ENCODE measurements at regions not wholly inside any gene's neighbourhood (a gene's known extent, or its start where the extent isn't known, plus 50 kb on each side); places are given as distances from the start of the nearest gene placed in this dataset.
"Not testable (repeated sequence)": the region's sequence is repeated elsewhere in the genome, so short reads cannot be mapped to it uniquely, and the experiment has no call there.

GRCh38 chr12:76676261-76676660 is 87.7 kb upstream of the ZDHHC17 start:
- DNase-seq (ENCODE audit: low spot score in 2 of 2); H3K36me3 ChIP-seq (replicated peaks); H3K4me1 ChIP-seq; in situ Hi-C loops (cut with MboI; ENCODE audit: low sequenced_read_pairs); H3K4me3 ChIP-seq; H3K27me3 ChIP-seq (ENCODE audit: low read depth); H3K9me3 ChIP-seq: not testable (repeated sequence)

- Histone ChIP-seq H3K9me3 (no peaks in the 10 kb centered on the region), H3K27me3 (ENCODE audit: low read depth) (no peaks in the 10 kb centered on the region), H3K4me1 (no peaks in the 10 kb centered on the region), H3K36me3 (replicated peaks) (no peaks in the 10 kb centered on the region), H3K4me3 (no peak overlapping the region)
- in situ Hi-C loops (cut with MboI; ENCODE audit: low sequenced_read_pairs) = no loop called here
- no peak for DNase-seq (ENCODE audit: low spot score in 2 of 2)
Observed at GRCh38 chr12:76678992-76679391, 84.9 kb upstream of the ZDHHC17 start.

GRCh38 chr12:76679778-76680177 is 84.1 kb upstream of the ZDHHC17 start:
- in situ Hi-C loops (cut with MboI; ENCODE audit: low sequenced_read_pairs) = no loop called here
- no peaks in the 10 kb centered on the region for H3K4me1 ChIP-seq
- H3K27me3 ChIP-seq (ENCODE audit: low read depth) = no peaks in the 10 kb centered on the region
- no peaks in the 10 kb centered on the region for H3K36me3 ChIP-seq (replicated peaks)
- H3K4me3 ChIP-seq = no peak overlapping the region
- H3K9me3 ChIP-seq = no peaks in the 10 kb centered on the region
- DNase-seq (ENCODE audit: low spot score in 2 of 2) = no peak

GRCh38 chr12:76680940-76681339 is 83.0 kb upstream of the ZDHHC17 start:
- Histone ChIP-seq H3K27me3 (ENCODE audit: low read depth) (no peaks in the 10 kb centered on the region), H3K4me3 (no peak overlapping the region), H3K4me1 (no peaks in the 10 kb centered on the region), H3K36me3 (replicated peaks) (no peaks in the 10 kb centered on the region), H3K9me3 (no peaks in the 10 kb centered on the region)
- DNase-seq (ENCODE audit: low spot score in 2 of 2) = no peak
- in situ Hi-C loops (cut with MboI; ENCODE audit: low sequenced_read_pairs) = no loop called here

GRCh38 chr12:76685246-76685678 is 78.7 kb upstream of the ZDHHC17 start:
- no peak for DNase-seq (ENCODE audit: low spot score in 2 of 2)
- no peaks in the 10 kb centered on the region for H3K9me3 ChIP-seq

GRCh38 chr12:76687981-76688380 is 75.9 kb upstream of the ZDHHC17 start:
- Histone ChIP-seq H3K4me1 (0 out of 2 replicates have a peak, but pooled peaks cover 2% of the 10 kb centered on the region), H3K36me3 (replicated peaks) (no peaks in the 10 kb centered on the region), H3K9me3 (no peaks in the 10 kb centered on the region), H3K4me3 (no peak overlapping the region), H3K27me3 (ENCODE audit: low read depth) (no peaks in the 10 kb centered on the region; the same call in 1 of the 2 replicates)
- in situ Hi-C loops (cut with MboI; ENCODE audit: low sequenced_read_pairs) = no loop called here
- DNase-seq (ENCODE audit: low spot score in 2 of 2) = no peak

More at GRCh38 chr12:76685246-76685678, 78.7 kb upstream of the ZDHHC17 start:
- Histone ChIP-seq H3K27me3 (ENCODE audit: low read depth) (no peaks in the 10 kb centered on the region; the same call in 1 of the 2 replicates), H3K4me1 (0 out of 2 replicates have a peak, but pooled peaks cover 2% of the 10 kb centered on the region), H3K4me3 (no peak overlapping the region), H3K36me3 (replicated peaks) (no peaks in the 10 kb centered on the region)
- in situ Hi-C loops (cut with MboI; ENCODE audit: low sequenced_read_pairs) = no loop called here

GRCh38 chr12:76688631-76689030 is 75.3 kb upstream of the ZDHHC17 start:
- Histone ChIP-seq H3K4me1 (0 out of 2 replicates have a peak, but pooled peaks cover 2% of the 10 kb centered on the region), H3K4me3 (no peak overlapping the region), H3K36me3 (replicated peaks) (no peaks in the 10 kb centered on the region), H3K9me3 (no peaks in the 10 kb centered on the region), H3K27me3 (ENCODE audit: low read depth) (no peaks in the 10 kb centered on the region; the same call in 1 of the 2 replicates)
- peak in 1 of 2 experiments; percentile 17 for DNase-seq (ENCODE audit: low spot score in 2 of 2)
- in situ Hi-C loops (cut with MboI; ENCODE audit: low sequenced_read_pairs) = no loop called here

- no peaks in the 10 kb centered on the region for H3K36me3 ChIP-seq (replicated peaks)
- in situ Hi-C loops (cut with MboI; ENCODE audit: low sequenced_read_pairs) = no loop called here
- H3K27me3 ChIP-seq (ENCODE audit: low read depth) = no peaks in the 10 kb centered on the region; the same call in 1 of the 2 replicates
- H3K4me1 ChIP-seq = 0 out of 2 replicates have a peak, but pooled peaks cover 2% of the 10 kb centered on the region
- no peaks in the 10 kb centered on the region for H3K9me3 ChIP-seq
- no peak for DNase-seq (ENCODE audit: low spot score in 2 of 2)
- no peak overlapping the region for H3K4me3 ChIP-seq
Observed at GRCh38 chr12:76690921-76691700, 72.8 kb upstream of the ZDHHC17 start.

- H3K27me3 ChIP-seq (ENCODE audit: low read depth) = no peaks in the 10 kb centered on the region
- H3K9me3 ChIP-seq = no peaks in the 10 kb centered on the region
- H3K4me3 ChIP-seq = no peak overlapping the region
- DNase-seq (ENCODE audit: low spot score in 2 of 2) = no peak
- in situ Hi-C loops (cut with MboI; ENCODE audit: low sequenced_read_pairs) = no loop called here
- 0 out of 2 replicates have a peak, but pooled peaks cover 2% of the 10 kb centered on the region for H3K4me1 ChIP-seq
- H3K36me3 ChIP-seq (replicated peaks) = no peaks in the 10 kb centered on the region
Observed at GRCh38 chr12:76692846-76693245, 71.1 kb upstream of the ZDHHC17 start.

GRCh38 chr12:76694369-76694768 is 69.5 kb upstream of the ZDHHC17 start:
- no peak for DNase-seq (ENCODE audit: low spot score in 2 of 2)
- H3K36me3 ChIP-seq (replicated peaks) = no peaks in the 10 kb centered on the region
- no peaks in the 10 kb centered on the region for H3K9me3 ChIP-seq
- in situ Hi-C loops (cut with MboI; ENCODE audit: low sequenced_read_pairs) = no loop called here
- H3K4me1 ChIP-seq = no peaks in the 10 kb centered on the region
- no peaks in the 10 kb centered on the region for H3K27me3 ChIP-seq (ENCODE audit: low read depth)
- no peak overlapping the region for H3K4me3 ChIP-seq

GRCh38 chr12:76696186-76696585 is 67.7 kb upstream of the ZDHHC17 start:
- Histone ChIP-seq H3K4me1 (no peaks in the 10 kb centered on the region), H3K9me3 (no peaks in the 10 kb centered on the region), H3K27me3 (ENCODE audit: low read depth) (no peaks in the 10 kb centered on the region), H3K36me3 (replicated peaks) (no peaks in the 10 kb centered on the region), H3K4me3 (no peak overlapping the region)
- in situ Hi-C loops (cut with MboI; ENCODE audit: low sequenced_read_pairs) = no loop called here
- DNase-seq (ENCODE audit: low spot score in 2 of 2) = no peak

- H3K36me3 ChIP-seq (replicated peaks) = no peaks in the 10 kb centered on the region
- no peak overlapping the region for H3K4me3 ChIP-seq
- H3K27me3 ChIP-seq (ENCODE audit: low read depth) = no peaks in the 10 kb centered on the region
- in situ Hi-C loops (cut with MboI; ENCODE audit: low sequenced_read_pairs) = no loop called here
- H3K4me1 ChIP-seq = no peaks in the 10 kb centered on the region
- H3K9me3 ChIP-seq = no peaks in the 10 kb centered on the region
- DNase-seq (ENCODE audit: low spot score in 2 of 2) = no peak
Observed at GRCh38 chr12:76697849-76698248, 66.1 kb upstream of the ZDHHC17 start.

GRCh38 chr12:76698316-76698715 is 65.6 kb upstream of the ZDHHC17 start:
- H3K9me3 ChIP-seq = no peaks in the 10 kb centered on the region
- H3K36me3 ChIP-seq (replicated peaks) = no peaks in the 10 kb centered on the region
- DNase-seq (ENCODE audit: low spot score in 2 of 2) = no peak
- no peaks in the 10 kb centered on the region for H3K4me1 ChIP-seq
- no peak overlapping the region for H3K4me3 ChIP-seq
- in situ Hi-C loops (cut with MboI; ENCODE audit: low sequenced_read_pairs) = no loop called here
- H3K27me3 ChIP-seq (ENCODE audit: low read depth) = no peaks in the 10 kb centered on the region

GRCh38 chr12:76698966-76699365 is 64.9 kb upstream of the ZDHHC17 start:
- H3K9me3 ChIP-seq = no peaks in the 10 kb centered on the region
- H3K4me3 ChIP-seq = no peak overlapping the region
- H3K36me3 ChIP-seq (replicated peaks) = no peaks in the 10 kb centered on the region
- no peak for DNase-seq (ENCODE audit: low spot score in 2 of 2)
- in situ Hi-C loops (cut with MboI; ENCODE audit: low sequenced_read_pairs) = no loop called here
- H3K27me3 ChIP-seq (ENCODE audit: low read depth) = no peaks in the 10 kb centered on the region
- H3K4me1 ChIP-seq = no peaks in the 10 kb centered on the region

Data from HAP-1 (cell line).